Neural cell (in vitro differentiated cells): ENCODE measurements at regions not wholly inside any gene's neighbourhood (a gene's known extent, or its start where the extent isn't known, plus 50 kb on each side); places are given as distances from the start of the nearest gene placed in this dataset.

Source experiments
- EP300 ChIP-seq: fragments of 450-650 bp; conservative IDR thresholded peaks from 2 replicates; pipeline ENCODE4 v1.6.1; 2014; ENCODE audit warnings: antibody characterized with exemption, mild to moderate bottlenecking, moderate library complexity; ENCODE audit not compliant: poor library complexity, severe bottlenecking
- POLR2AphosphoS5 ChIP-seq: IDR thresholded peaks from 2 replicates; pipeline ENCODE4 v1.6.1; 2012
- REST ChIP-seq: IDR thresholded peaks from 2 replicates; pipeline ENCODE4 v1.6.1; 2012; ENCODE audit warnings: borderline replicate concordance
- TF ChIP-seq, protein P1 (sequence below): fragments of 450-650 bp; IDR thresholded peaks from 2 replicates; pipeline ENCODE4 v1.5.1; 2014; ENCODE audit warnings: antibody characterized with exemption, mild to moderate bottlenecking, moderate library complexity; ENCODE audit not compliant: poor library complexity, severe bottlenecking

- TF ChIP-seq, protein P1, sequence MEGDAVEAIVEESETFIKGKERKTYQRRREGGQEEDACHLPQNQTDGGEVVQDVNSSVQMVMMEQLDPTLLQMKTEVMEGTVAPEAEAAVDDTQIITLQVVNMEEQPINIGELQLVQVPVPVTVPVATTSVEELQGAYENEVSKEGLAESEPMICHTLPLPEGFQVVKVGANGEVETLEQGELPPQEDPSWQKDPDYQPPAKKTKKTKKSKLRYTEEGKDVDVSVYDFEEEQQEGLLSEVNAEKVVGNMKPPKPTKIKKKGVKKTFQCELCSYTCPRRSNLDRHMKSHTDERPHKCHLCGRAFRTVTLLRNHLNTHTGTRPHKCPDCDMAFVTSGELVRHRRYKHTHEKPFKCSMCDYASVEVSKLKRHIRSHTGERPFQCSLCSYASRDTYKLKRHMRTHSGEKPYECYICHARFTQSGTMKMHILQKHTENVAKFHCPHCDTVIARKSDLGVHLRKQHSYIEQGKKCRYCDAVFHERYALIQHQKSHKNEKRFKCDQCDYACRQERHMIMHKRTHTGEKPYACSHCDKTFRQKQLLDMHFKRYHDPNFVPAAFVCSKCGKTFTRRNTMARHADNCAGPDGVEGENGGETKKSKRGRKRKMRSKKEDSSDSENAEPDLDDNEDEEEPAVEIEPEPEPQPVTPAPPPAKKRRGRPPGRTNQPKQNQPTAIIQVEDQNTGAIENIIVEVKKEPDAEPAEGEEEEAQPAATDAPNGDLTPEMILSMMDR, result no peak
- TF ChIP-seq EP300 (no peak), POLR2AphosphoS5 (no peak), REST (no peak)
These were observed 165.8 kb upstream of the DCC start for GRCh38 chr18:52174220-52174619.
